ENCODE measurements at regions not wholly inside any gene's neighbourhood (a gene's known extent, or its start where the extent isn't known, plus 50 kb on each side); places are given as distances from the start of the nearest gene placed in this dataset.

GRCh38 chr5:3656803-3657202 lies 61.2 kb downstream of the IRX1 start:
- TF ChIP-seq, protein P1, sequence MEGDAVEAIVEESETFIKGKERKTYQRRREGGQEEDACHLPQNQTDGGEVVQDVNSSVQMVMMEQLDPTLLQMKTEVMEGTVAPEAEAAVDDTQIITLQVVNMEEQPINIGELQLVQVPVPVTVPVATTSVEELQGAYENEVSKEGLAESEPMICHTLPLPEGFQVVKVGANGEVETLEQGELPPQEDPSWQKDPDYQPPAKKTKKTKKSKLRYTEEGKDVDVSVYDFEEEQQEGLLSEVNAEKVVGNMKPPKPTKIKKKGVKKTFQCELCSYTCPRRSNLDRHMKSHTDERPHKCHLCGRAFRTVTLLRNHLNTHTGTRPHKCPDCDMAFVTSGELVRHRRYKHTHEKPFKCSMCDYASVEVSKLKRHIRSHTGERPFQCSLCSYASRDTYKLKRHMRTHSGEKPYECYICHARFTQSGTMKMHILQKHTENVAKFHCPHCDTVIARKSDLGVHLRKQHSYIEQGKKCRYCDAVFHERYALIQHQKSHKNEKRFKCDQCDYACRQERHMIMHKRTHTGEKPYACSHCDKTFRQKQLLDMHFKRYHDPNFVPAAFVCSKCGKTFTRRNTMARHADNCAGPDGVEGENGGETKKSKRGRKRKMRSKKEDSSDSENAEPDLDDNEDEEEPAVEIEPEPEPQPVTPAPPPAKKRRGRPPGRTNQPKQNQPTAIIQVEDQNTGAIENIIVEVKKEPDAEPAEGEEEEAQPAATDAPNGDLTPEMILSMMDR (IDR thresholded peaks at IDR 0.05) = no peak
- TF ChIP-seq POLR2A (IDR thresholded peaks at IDR 0.05) = no peak
